ENCODE measurements at regions not wholly inside any gene's neighbourhood (a gene's known extent, or its start where the extent isn't known, plus 50 kb on each side); places are given as distances from the start of the nearest gene placed in this dataset.

GRCh38 chr14:38646391-38646790 lies 390.5 kb upstream of the CLEC14A start:
- TF ChIP-seq CTCF (conservative IDR thresholded peaks at IDR 0.05) (no peak), EZH2 (IDR thresholded peaks at IDR 0.05; ENCODE audit: low read depth) (no peak)
